ENCODE measurements at regions not wholly inside any gene's neighbourhood (a gene's known extent, or its start where the extent isn't known, plus 50 kb on each side); places are given as distances from the start of the nearest gene placed in this dataset.

GRCh38 chr9:7592321-7593316, 207.0 kb downstream of the DMAC1 start:
- no peaks in the 10 kb centered on the region for H3K27me3 ChIP-seq (ENCODE audit: control insufficient read depth, insufficient read depth, low read length)
- DNase-seq: no peak

GRCh38 chr9:7591501-7591900, 208.1 kb downstream of the DMAC1 start:
- Histone ChIP-seq H3K27ac (ENCODE audit: low read length) (no peak overlapping the region), H3K27me3 (ENCODE audit: control insufficient read depth, insufficient read depth, low read length) (no peaks in the 10 kb centered on the region), H3K36me3 (ENCODE audit: control insufficient read depth, insufficient read depth, low read length) (no peaks in the 10 kb centered on the region), H3K4me3 (ENCODE audit: low read length) (no peak overlapping the region), H3K4me1 (ENCODE audit: control insufficient read depth, insufficient read depth, low read length) (no peaks in the 10 kb centered on the region), H3K9me3 (replicated peaks; ENCODE audit: control insufficient read depth, low read depth, low read length) (peaks cover 3% of the 10 kb centered on the region)
- DNase-seq: no peak
- no CpG with 5 or more reads among the region's 2 CpGs for WGBS (ENCODE audit: insufficient coverage)

More at GRCh38 chr9:7592321-7593316, 207.0 kb downstream of the DMAC1 start:
- H3K27ac ChIP-seq (ENCODE audit: low read length): no peak overlapping the region
- H3K4me3 ChIP-seq (ENCODE audit: low read length): no peak overlapping the region
- H3K36me3 ChIP-seq (ENCODE audit: control insufficient read depth, insufficient read depth, low read length): no peaks in the 10 kb centered on the region
- no peaks in the 10 kb centered on the region for H3K4me1 ChIP-seq (ENCODE audit: control insufficient read depth, insufficient read depth, low read length)
- no CpG with 5 or more reads among the region's 10 CpGs for WGBS (ENCODE audit: insufficient coverage)
- peaks cover 3% of the 10 kb centered on the region for H3K9me3 ChIP-seq (replicated peaks; ENCODE audit: control insufficient read depth, low read depth, low read length)

- Histone ChIP-seq H3K36me3 (ENCODE audit: control insufficient read depth, insufficient read depth, low read length) (no peaks in the 10 kb centered on the region), H3K9me3 (replicated peaks; ENCODE audit: control insufficient read depth, low read depth, low read length) (no peaks in the 10 kb centered on the region), H3K27me3 (ENCODE audit: control insufficient read depth, insufficient read depth, low read length) (no peaks in the 10 kb centered on the region), H3K27ac (ENCODE audit: low read length) (no peak overlapping the region), H3K4me3 (ENCODE audit: low read length) (no peak overlapping the region), H3K4me1 (ENCODE audit: control insufficient read depth, insufficient read depth, low read length) (no peaks in the 10 kb centered on the region)
- DNase-seq: no peak
- WGBS (ENCODE audit: insufficient coverage): no CpG with 5 or more reads among the region's 5 CpGs
These were observed 219.0 kb downstream of the DMAC1 start for GRCh38 chr9:7580568-7580967.

GRCh38 chr9:7579351-7579750, 220.2 kb downstream of the DMAC1 start:
- Histone ChIP-seq H3K4me3 (ENCODE audit: low read length) (no peak overlapping the region), H3K4me1 (ENCODE audit: control insufficient read depth, insufficient read depth, low read length) (no peaks in the 10 kb centered on the region), H3K9me3 (replicated peaks; ENCODE audit: control insufficient read depth, low read depth, low read length) (no peaks in the 10 kb centered on the region), H3K27me3 (ENCODE audit: control insufficient read depth, insufficient read depth, low read length) (no peaks in the 10 kb centered on the region), H3K27ac (ENCODE audit: low read length) (no peak overlapping the region), H3K36me3 (ENCODE audit: control insufficient read depth, insufficient read depth, low read length) (no peaks in the 10 kb centered on the region)
- WGBS (ENCODE audit: insufficient coverage): 55% methylated on average over 1 of the region's 1 CpG
- peak; percentile 40 for DNase-seq

GRCh38 chr9:7578951-7579350, 220.6 kb downstream of the DMAC1 start:
- Histone ChIP-seq H3K9me3 (replicated peaks; ENCODE audit: control insufficient read depth, low read depth, low read length) (no peaks in the 10 kb centered on the region), H3K36me3 (ENCODE audit: control insufficient read depth, insufficient read depth, low read length) (no peaks in the 10 kb centered on the region), H3K4me1 (ENCODE audit: control insufficient read depth, insufficient read depth, low read length) (no peaks in the 10 kb centered on the region), H3K27me3 (ENCODE audit: control insufficient read depth, insufficient read depth, low read length) (no peaks in the 10 kb centered on the region), H3K27ac (ENCODE audit: low read length) (no peak overlapping the region), H3K4me3 (ENCODE audit: low read length) (no peak overlapping the region)
- 58% methylated on average over 1 of the region's 3 CpGs for WGBS (ENCODE audit: insufficient coverage)
- peak; percentile 45 for DNase-seq

- WGBS (ENCODE audit: insufficient coverage): no CpG with 5 or more reads among the region's 1 CpG
- no peak overlapping the region for H3K27ac ChIP-seq (ENCODE audit: low read length)
- no peak overlapping the region for H3K4me3 ChIP-seq (ENCODE audit: low read length)
- no peaks in the 10 kb centered on the region for H3K36me3 ChIP-seq (ENCODE audit: control insufficient read depth, insufficient read depth, low read length)
- H3K9me3 ChIP-seq (replicated peaks; ENCODE audit: control insufficient read depth, low read depth, low read length): no peaks in the 10 kb centered on the region
- no peaks in the 10 kb centered on the region for H3K27me3 ChIP-seq (ENCODE audit: control insufficient read depth, insufficient read depth, low read length)
- H3K4me1 ChIP-seq (ENCODE audit: control insufficient read depth, insufficient read depth, low read length): no peaks in the 10 kb centered on the region
- peak; percentile 43 for DNase-seq
These were observed 229.4 kb downstream of the DMAC1 start for GRCh38 chr9:7570107-7570720.

- no peaks in the 10 kb centered on the region for H3K9me3 ChIP-seq (replicated peaks; ENCODE audit: control insufficient read depth, low read depth, low read length)
- no peak for DNase-seq
- H3K36me3 ChIP-seq (ENCODE audit: control insufficient read depth, insufficient read depth, low read length): no peaks in the 10 kb centered on the region
- H3K27me3 ChIP-seq (ENCODE audit: control insufficient read depth, insufficient read depth, low read length): no peaks in the 10 kb centered on the region
- H3K4me1 ChIP-seq (ENCODE audit: control insufficient read depth, insufficient read depth, low read length): no peaks in the 10 kb centered on the region
- H3K27ac ChIP-seq (ENCODE audit: low read length): no peak overlapping the region
- H3K4me3 ChIP-seq (ENCODE audit: low read length): no peak overlapping the region
- WGBS (ENCODE audit: insufficient coverage): no CpG with 5 or more reads among the region's 2 CpGs
These were observed 231.9 kb downstream of the DMAC1 start for GRCh38 chr9:7567687-7568086.

GRCh38 chr9:7561527-7562080, 238.0 kb downstream of the DMAC1 start:
- Histone ChIP-seq H3K36me3 (ENCODE audit: control insufficient read depth, insufficient read depth, low read length) (no peaks in the 10 kb centered on the region), H3K27me3 (ENCODE audit: control insufficient read depth, insufficient read depth, low read length) (no peaks in the 10 kb centered on the region), H3K4me3 (ENCODE audit: low read length) (no peak overlapping the region), H3K27ac (ENCODE audit: low read length) (peak overlapping the region; percentile 79), H3K4me1 (ENCODE audit: control insufficient read depth, insufficient read depth, low read length) (peaks cover 12% of the 10 kb centered on the region), H3K9me3 (replicated peaks; ENCODE audit: control insufficient read depth, low read depth, low read length) (no peaks in the 10 kb centered on the region)
- DNase-seq: peak; percentile 70
- no CpG with 5 or more reads among the region's 6 CpGs for WGBS (ENCODE audit: insufficient coverage)

GRCh38 chr9:7560669-7561305, 238.8 kb downstream of the DMAC1 start:
- Histone ChIP-seq H3K36me3 (ENCODE audit: control insufficient read depth, insufficient read depth, low read length) (no peaks in the 10 kb centered on the region), H3K4me1 (ENCODE audit: control insufficient read depth, insufficient read depth, low read length) (peaks cover 12% of the 10 kb centered on the region), H3K9me3 (replicated peaks; ENCODE audit: control insufficient read depth, low read depth, low read length) (no peaks in the 10 kb centered on the region), H3K27ac (ENCODE audit: low read length) (peak overlapping the region; percentile 79), H3K4me3 (ENCODE audit: low read length) (no peak overlapping the region), H3K27me3 (ENCODE audit: control insufficient read depth, insufficient read depth, low read length) (no peaks in the 10 kb centered on the region)
- DNase-seq: peak; percentile 66
- WGBS (ENCODE audit: insufficient coverage): 0% methylated on average over 1 of the region's 5 CpGs

- no CpG with 5 or more reads among the region's 2 CpGs for WGBS (ENCODE audit: insufficient coverage)
- no peak overlapping the region for H3K27ac ChIP-seq (ENCODE audit: low read length)
- H3K4me3 ChIP-seq (ENCODE audit: low read length): no peak overlapping the region
- peak; percentile 11 for DNase-seq
- H3K9me3 ChIP-seq (replicated peaks; ENCODE audit: control insufficient read depth, low read depth, low read length): peaks cover 2% of the 10 kb centered on the region
- H3K36me3 ChIP-seq (ENCODE audit: control insufficient read depth, insufficient read depth, low read length): no peaks in the 10 kb centered on the region
- peaks cover 3% of the 10 kb centered on the region for H3K4me1 ChIP-seq (ENCODE audit: control insufficient read depth, insufficient read depth, low read length)
- no peaks in the 10 kb centered on the region for H3K27me3 ChIP-seq (ENCODE audit: control insufficient read depth, insufficient read depth, low read length)
These were observed 244.9 kb downstream of the DMAC1 start for GRCh38 chr9:7554699-7555098.
